HUES6 (cell line): ENCODE measurements at regions not wholly inside any gene's neighbourhood (a gene's known extent, or its start where the extent isn't known, plus 50 kb on each side); places are given as distances from the start of the nearest gene placed in this dataset.

Experiments used
- H3K27ac ChIP-seq: 2 replicates; pipeline ENCODE4 v1.7.0; 2013; ENCODE audit warnings: low read depth, mild to moderate bottlenecking, low read length, inconsistent platforms
- H3K27me3 ChIP-seq: 2 replicates; pipeline ENCODE4 v1.6.1; 2013; ENCODE audit warnings: low read length; ENCODE audit not compliant: control insufficient read depth, insufficient read depth
- H3K36me3 ChIP-seq: 2 replicates; pipeline ENCODE4 v1.6.1; 2013; ENCODE audit warnings: low read length; ENCODE audit not compliant: control insufficient read depth, insufficient read depth
- H3K4me1 ChIP-seq: 2 replicates; pipeline ENCODE4 v1.6.1; 2013; ENCODE audit warnings: low read length; ENCODE audit not compliant: control insufficient read depth, insufficient read depth
- H3K4me3 ChIP-seq: 2 replicates; pipeline ENCODE4 v1.5.1; 2013; ENCODE audit warnings: low read depth, low read length
- H3K9ac ChIP-seq: one replicate; pipeline ENCODE4 v1.6.1; 2013; ENCODE audit warnings: mild to moderate bottlenecking, low read length
- H3K9me3 ChIP-seq: 2 replicates; pipeline ENCODE4 v1.6.1; 2013; ENCODE audit warnings: low read depth, low read length; ENCODE audit not compliant: control insufficient read depth, insufficient read depth

- Histone ChIP-seq H3K27me3 (no peaks in the 10 kb centered on the region), H3K9ac (no peak overlapping the region), H3K4me3 (no peak overlapping the region), H3K9me3 (peaks cover 3% of the 10 kb centered on the region; the same call in 1 of the 2 replicates), H3K4me1 (no peaks in the 10 kb centered on the region), H3K36me3 (no peaks in the 10 kb centered on the region), H3K27ac (no peak overlapping the region)
Observed at GRCh38 chr16:73831220-73831619, 465.4 kb upstream of the PSMD7 start.

- H3K4me1 ChIP-seq: no peaks in the 10 kb centered on the region
- no peak overlapping the region for H3K27ac ChIP-seq
- peaks cover 5% of the 10 kb centered on the region for H3K9me3 ChIP-seq
- no peak overlapping the region for H3K4me3 ChIP-seq
- H3K27me3 ChIP-seq: no peaks in the 10 kb centered on the region
- H3K9ac ChIP-seq: no peak overlapping the region
- no peaks in the 10 kb centered on the region for H3K36me3 ChIP-seq
Observed at GRCh38 chr16:73823205-73823849, 473.3 kb upstream of the PSMD7 start.

GRCh38 chr16:73817526-73818324 is 478.9 kb upstream of the PSMD7 start:
- Histone ChIP-seq H3K4me3 (no peak overlapping the region), H3K9me3 (peaks cover 5% of the 10 kb centered on the region), H3K27me3 (no peaks in the 10 kb centered on the region), H3K4me1 (no peaks in the 10 kb centered on the region), H3K36me3 (no peaks in the 10 kb centered on the region), H3K9ac (no peak overlapping the region), H3K27ac (no peak overlapping the region)

- H3K27ac ChIP-seq: no peak overlapping the region
Observed at GRCh38 chr16:73813527-73813926, 483.1 kb upstream of the PSMD7 start.

GRCh38 chr16:73804456-73804855 is 492.2 kb upstream of the PSMD7 start:
- Histone ChIP-seq H3K9me3 (no peaks in the 10 kb centered on the region), H3K27ac (no peak overlapping the region)

More at GRCh38 chr16:73813527-73813926, 483.1 kb upstream of the PSMD7 start:
- Histone ChIP-seq H3K36me3 (no peaks in the 10 kb centered on the region), H3K27me3 (no peaks in the 10 kb centered on the region), H3K4me3 (no peak overlapping the region), H3K9ac (no peak overlapping the region), H3K4me1 (no peaks in the 10 kb centered on the region), H3K9me3 (no peaks in the 10 kb centered on the region)

GRCh38 chr16:73798471-73798870 is 498.1 kb upstream of the PSMD7 start:
- no peak overlapping the region for H3K27ac ChIP-seq
- H3K4me1 ChIP-seq: no peaks in the 10 kb centered on the region
- H3K27me3 ChIP-seq: no peaks in the 10 kb centered on the region
- H3K4me3 ChIP-seq: no peak overlapping the region
- no peak overlapping the region for H3K9ac ChIP-seq
- H3K9me3 ChIP-seq: no peaks in the 10 kb centered on the region
- no peaks in the 10 kb centered on the region for H3K36me3 ChIP-seq

More at GRCh38 chr16:73804456-73804855, 492.2 kb upstream of the PSMD7 start:
- no peaks in the 10 kb centered on the region for H3K4me1 ChIP-seq
- H3K4me3 ChIP-seq: no peak overlapping the region
- no peaks in the 10 kb centered on the region for H3K36me3 ChIP-seq
- H3K27me3 ChIP-seq: peaks cover 3% of the 10 kb centered on the region; the same call in 1 of the 2 replicates
- H3K9ac ChIP-seq: no peak overlapping the region

- Histone ChIP-seq H3K9me3 (no peaks in the 10 kb centered on the region), H3K27ac (no peak overlapping the region), H3K4me1 (no peaks in the 10 kb centered on the region), H3K9ac (no peak overlapping the region), H3K4me3 (no peak overlapping the region), H3K27me3 (no peaks in the 10 kb centered on the region), H3K36me3 (no peaks in the 10 kb centered on the region)
Observed at GRCh38 chr16:73797115-73797514, 499.5 kb upstream of the PSMD7 start.

GRCh38 chr16:73796241-73796640 is 500.4 kb upstream of the PSMD7 start:
- Histone ChIP-seq H3K9ac (no peak overlapping the region), H3K4me3 (no peak overlapping the region)

GRCh38 chr16:73794994-73795393 is 501.6 kb upstream of the PSMD7 start:
- Histone ChIP-seq H3K36me3 (no peaks in the 10 kb centered on the region), H3K9me3 (no peaks in the 10 kb centered on the region), H3K4me1 (no peaks in the 10 kb centered on the region), H3K27ac (no peak overlapping the region), H3K9ac (no peak overlapping the region), H3K27me3 (no peaks in the 10 kb centered on the region), H3K4me3 (no peak overlapping the region)

More at GRCh38 chr16:73796241-73796640, 500.4 kb upstream of the PSMD7 start:
- no peaks in the 10 kb centered on the region for H3K9me3 ChIP-seq
- no peak overlapping the region for H3K27ac ChIP-seq
- H3K36me3 ChIP-seq: no peaks in the 10 kb centered on the region
- H3K4me1 ChIP-seq: no peaks in the 10 kb centered on the region
- no peaks in the 10 kb centered on the region for H3K27me3 ChIP-seq

- Histone ChIP-seq H3K27me3 (no peaks in the 10 kb centered on the region), H3K4me1 (no peaks in the 10 kb centered on the region), H3K36me3 (no peaks in the 10 kb centered on the region), H3K9me3 (no peaks in the 10 kb centered on the region), H3K27ac (no peak overlapping the region), H3K4me3 (no peak overlapping the region), H3K9ac (no peak overlapping the region)
Observed at GRCh38 chr16:73793871-73794437, 502.7 kb upstream of the PSMD7 start.

GRCh38 chr16:73793260-73793659 is 503.4 kb upstream of the PSMD7 start:
- Histone ChIP-seq H3K27me3 (no peaks in the 10 kb centered on the region), H3K36me3 (no peaks in the 10 kb centered on the region), H3K4me1 (no peaks in the 10 kb centered on the region), H3K4me3 (no peak overlapping the region), H3K9ac (no peak overlapping the region), H3K9me3 (no peaks in the 10 kb centered on the region), H3K27ac (no peak overlapping the region)
